Liver (tissue), 8 donors: ENCODE measurements at regions not wholly inside any gene's neighbourhood (a gene's known extent, or its start where the extent isn't known, plus 50 kb on each side); places are given as distances from the start of the nearest gene placed in this dataset.

Experiments used
- DNase-seq: peaks from one replicate; pipeline ENCODE4 v3.0.0-alpha.2; 2017; ENCODE audit warnings: low spot score
- H3K27ac ChIP-seq, 2 donors: one replicate each; pipeline ENCODE4 v1.7.0; 2013; ENCODE audit warnings: inconsistent platforms in 2 of 2, low read length in 2 of 2, control low read depth in 1 of 2, low read depth in 1 of 2, mild to moderate bottlenecking in 1 of 2
- H3K27me3 ChIP-seq, 4 donors: one replicate each; pipeline versions ENCODE4 v1.6.1 to v1.7.0; 2013; ENCODE audit warnings: low read length in 3 of 4, inconsistent platforms in 1 of 4, mild to moderate bottlenecking in 1 of 4, moderate library complexity in 1 of 4; ENCODE audit not compliant: control insufficient read depth in 4 of 4, insufficient read depth in 4 of 4
- H3K36me3 ChIP-seq, 4 donors: one replicate each; pipeline versions ENCODE4 v1.6.1 to v1.7.0; 2013; ENCODE audit warnings: low read length in 3 of 4, mild to moderate bottlenecking in 3 of 4, low read depth in 1 of 4, moderate library complexity in 1 of 4; ENCODE audit not compliant: control insufficient read depth in 4 of 4, insufficient read depth in 3 of 4
- H3K4me1 ChIP-seq, 4 donors: one replicate each; pipeline versions ENCODE4 v1.6.1 to v1.7.0; 2013; ENCODE audit warnings: low read length in 3 of 4, mild to moderate bottlenecking in 3 of 4, moderate library complexity in 1 of 4; ENCODE audit not compliant: control insufficient read depth in 4 of 4, insufficient read depth in 4 of 4
- H3K4me3 ChIP-seq, 3 donors: one replicate each; pipeline versions ENCODE4 v1.6.1 to v1.7.0; 2013; ENCODE audit warnings: low read length in 3 of 3, control low read depth in 1 of 3, low read depth in 1 of 3, mild to moderate bottlenecking in 1 of 3
- H3K9ac ChIP-seq, 2 donors: one replicate each; pipeline ENCODE4 v1.7.0; 2013; ENCODE audit warnings: low read length in 2 of 2, mild to moderate bottlenecking in 2 of 2, moderate library complexity in 2 of 2, control low read depth in 1 of 2, low read depth in 1 of 2
- H3K9me3 ChIP-seq, 4 donors: one replicate each; pipeline versions ENCODE4 v1.6.1 to v1.7.0; 2013; ENCODE audit warnings: low read length in 3 of 4; ENCODE audit not compliant: control insufficient read depth in 4 of 4
- ATF3 ChIP-seq: IDR thresholded peaks from 2 replicates; pipeline ENCODE4 v1.6.1; 2016; ENCODE audit warnings: antibody characterized with exemption
- CTCF ChIP-seq: fragments of 150-350 bp; IDR thresholded peaks from 2 replicates; pipeline ENCODE4 v1.5.1; 2017; ENCODE audit warnings: improper control_type of control experiment, low read depth, low read length; ENCODE audit not compliant: missing input control
- FOXA1 ChIP-seq: IDR thresholded peaks from 2 replicates; pipeline ENCODE4 v1.6.1; 2016; ENCODE audit warnings: antibody characterized with exemption
- FOXA2 ChIP-seq: IDR thresholded peaks from 2 replicates; pipeline ENCODE4 v1.6.1; 2016; ENCODE audit warnings: antibody characterized with exemption
- GABPA ChIP-seq, 2 donors: IDR thresholded peaks in 1 of 2; conservative IDR thresholded peaks in 1 of 2; 2 replicates each; pipeline ENCODE4 v1.6.1; 2016; ENCODE audit warnings: antibody characterized with exemption in 2 of 2, mild to moderate bottlenecking in 1 of 2, moderate library complexity in 1 of 2
- HNF4A ChIP-seq, 2 donors: conservative IDR thresholded peaks; 2 replicates each; pipeline ENCODE4 v1.6.1; 2016; ENCODE audit warnings: antibody characterized with exemption in 2 of 2, mild to moderate bottlenecking in 2 of 2
- MAX ChIP-seq: IDR thresholded peaks from 2 replicates; pipeline ENCODE4 v1.6.1; 2016; ENCODE audit warnings: antibody characterized with exemption
- NR2F2 ChIP-seq: IDR thresholded peaks from 2 replicates; pipeline ENCODE4 v1.6.1; 2016; ENCODE audit warnings: antibody characterized with exemption
- RAD21 ChIP-seq, 2 donors: IDR thresholded peaks; 2 replicates each; pipeline ENCODE4 v1.6.1; 2016; ENCODE audit warnings: antibody characterized with exemption in 2 of 2, mild to moderate bottlenecking in 2 of 2
- RXRA ChIP-seq, 2 donors: IDR thresholded peaks; 2 replicates each; pipeline ENCODE4 v1.6.1; 2017 to 2018; ENCODE audit warnings: antibody characterized with exemption in 2 of 2, mild to moderate bottlenecking in 1 of 2
- SP1 ChIP-seq: IDR thresholded peaks from 2 replicates; pipeline ENCODE4 v1.6.1; 2018; ENCODE audit warnings: antibody characterized with exemption, mild to moderate bottlenecking
- YY1 ChIP-seq: IDR thresholded peaks from 2 replicates; pipeline ENCODE4 v1.6.1; 2016; ENCODE audit warnings: antibody characterized with exemption, mild to moderate bottlenecking
- ZBTB33 ChIP-seq: IDR thresholded peaks from 2 replicates; pipeline ENCODE4 v1.6.1; 2016; ENCODE audit warnings: antibody characterized with exemption
- WGBS: extraction: QIAGEN DNeasy Blood & Tissue Kit; methylation state at CpG from one replicate; pipeline ENCODE4 v1.1.7; 2013; 5-methylcytosine and 5-hydroxymethylcytosine counted together
- donor health status: healthy.
- donor health status: healthy.
- donor health status: healthy.
- donor health status: healthy.
- donor health status: healthy.

- WGBS = 79% methylated on average over 7 of the region's 7 CpGs
These were observed 503.5 kb downstream of the LTN1 start for GRCh38 chr21:28489162-28489561.

GRCh38 chr21:28487455-28488070 is 505.1 kb downstream of the LTN1 start:
- Histone ChIP-seq H3K9me3 (no peaks in the 10 kb centered on the region), H3K4me1 (peaks cover under 1 to 8% (median 7%) of the 10 kb centered on the region in 4 donors), H3K27ac (no peak overlapping the region), H3K27me3 (no peaks in the 10 kb centered on the region), H3K36me3 (no peaks in the 10 kb centered on the region), H3K4me3 (no peak overlapping the region), H3K9ac (no peak overlapping the region)
- no peak for DNase-seq
- 82% methylated on average over 9 of the region's 9 CpGs for WGBS
- TF ChIP-seq GABPA (IDR thresholded peaks at IDR 0.05 in 1 of 2, conservative IDR thresholded peaks at IDR 0.05 in 1 of 2) = no peak
- TF ChIP-seq ZBTB33 = no peak
- TF ChIP-seq YY1 = no peak

More at GRCh38 chr21:28489162-28489561, 503.5 kb downstream of the LTN1 start:
- Histone ChIP-seq H3K4me3 (no peak overlapping the region), H3K9ac (no peak overlapping the region), H3K27me3 (no peaks in the 10 kb centered on the region), H3K36me3 (no peaks in the 10 kb centered on the region), H3K4me1 (no peaks in the 10 kb centered on the region), H3K9me3 (no peaks in the 10 kb centered on the region), H3K27ac (no peak overlapping the region)
- DNase-seq = no peak
- TF ChIP-seq FOXA1 (no peak), CTCF (no peak), ZBTB33 (no peak), RXRA (IDR thresholded peaks at IDR 0.05) (no peak), RAD21 (IDR thresholded peaks at IDR 0.05) (no peak), NR2F2 (no peak), SP1 (no peak), MAX (no peak), HNF4A (conservative IDR thresholded peaks at IDR 0.05) (no peak), FOXA2 (no peak), YY1 (no peak), ATF3 (no peak)
